ENCODE measurements at regions not wholly inside any gene's neighbourhood (a gene's known extent, or its start where the extent isn't known, plus 50 kb on each side); places are given as distances from the start of the nearest gene placed in this dataset.

- no peak for DNase-seq (ENCODE audit: low read depth)
- TF ChIP-seq CTCF (IDR thresholded peaks at IDR 0.05; ENCODE audit: low read depth, low read length, missing control alignments), result no peak
- in situ Hi-C loops (cut with HindIII; ENCODE audit: low sequenced_read_pairs), result no loop called here
These were observed 291.5 kb upstream of the SRRM4 start for GRCh38 chr12:118689793-118690192.

GRCh38 chr12:118690506-118690905, 290.8 kb upstream of the SRRM4 start:
- TF ChIP-seq CTCF (IDR thresholded peaks at IDR 0.05; ENCODE audit: low read depth, low read length, missing control alignments), result no peak
- in situ Hi-C loops (cut with HindIII; ENCODE audit: low sequenced_read_pairs), result no loop called here
- H3K4me3 ChIP-seq (ENCODE audit: low read depth, low read length), result no peak overlapping the region
- no peak for DNase-seq (ENCODE audit: low read depth)

More at GRCh38 chr12:118689793-118690192, 291.5 kb upstream of the SRRM4 start:
- H3K4me3 ChIP-seq (ENCODE audit: low read depth, low read length), result no peak overlapping the region

DNA sequence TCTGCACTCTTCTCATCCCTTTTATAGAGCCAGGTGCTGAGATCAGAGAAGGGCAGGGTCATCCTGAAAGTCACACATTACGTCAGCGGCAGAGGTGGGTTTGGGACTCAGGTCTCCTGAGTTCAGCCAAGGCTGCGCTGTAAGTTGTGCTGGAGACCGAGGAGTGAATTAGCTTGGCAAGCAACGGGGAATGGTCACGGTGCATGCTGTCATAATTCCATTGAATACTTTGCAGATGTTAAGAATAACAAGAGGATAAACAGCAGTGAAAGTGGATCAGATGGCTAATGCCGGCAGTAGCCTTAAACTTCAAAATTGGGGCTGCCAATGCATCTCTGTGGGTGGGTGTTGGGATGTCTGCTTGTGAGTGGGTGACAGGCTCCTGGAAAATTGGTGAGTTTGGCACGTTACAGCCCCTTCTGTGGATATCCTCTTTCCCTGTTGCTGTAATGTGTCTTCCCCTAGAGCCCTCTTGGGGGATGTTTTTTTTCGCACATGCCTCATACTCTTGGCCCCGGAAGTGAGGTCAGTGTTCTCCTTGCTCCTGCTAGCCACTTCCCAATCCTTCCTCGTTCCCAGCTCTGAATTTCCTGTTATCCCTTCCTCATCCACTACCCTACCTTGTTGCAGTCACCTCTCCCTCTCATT, 287.1 kb upstream of the SRRM4 start:
- in situ Hi-C loops (cut with HindIII; ENCODE audit: low sequenced_read_pairs), result no loop called here
- no peak for DNase-seq (ENCODE audit: low read depth)
- H3K4me3 ChIP-seq (ENCODE audit: low read depth, low read length), result no peak overlapping the region
- no peak for TF ChIP-seq CTCF (IDR thresholded peaks at IDR 0.05; ENCODE audit: low read depth, low read length, missing control alignments)

- no peak overlapping the region for H3K4me3 ChIP-seq (ENCODE audit: low read depth, low read length)
- TF ChIP-seq CTCF (IDR thresholded peaks at IDR 0.05; ENCODE audit: low read depth, low read length, missing control alignments), result no peak
- in situ Hi-C loops (cut with HindIII; ENCODE audit: low sequenced_read_pairs), result no loop called here
- DNase-seq (ENCODE audit: low read depth), result no peak
These were observed 276.7 kb upstream of the SRRM4 start for GRCh38 chr12:118704527-118705241.

GRCh38 chr12:118706437-118706836, 274.9 kb upstream of the SRRM4 start:
- no peak overlapping the region for H3K4me3 ChIP-seq (ENCODE audit: low read depth, low read length)
- TF ChIP-seq CTCF (IDR thresholded peaks at IDR 0.05; ENCODE audit: low read depth, low read length, missing control alignments), result no peak
- in situ Hi-C loops (cut with HindIII; ENCODE audit: low sequenced_read_pairs), result no loop called here
- no peak for DNase-seq (ENCODE audit: low read depth)

- H3K4me3 ChIP-seq (ENCODE audit: low read depth, low read length), result no peak overlapping the region
- TF ChIP-seq CTCF (IDR thresholded peaks at IDR 0.05; ENCODE audit: low read depth, low read length, missing control alignments), result no peak
- in situ Hi-C loops (cut with HindIII; ENCODE audit: low sequenced_read_pairs), result no loop called here
- DNase-seq (ENCODE audit: low read depth), result no peak
These were observed 271.4 kb upstream of the SRRM4 start for GRCh38 chr12:118709946-118710345.

Measured in astrocyte of the cerebellum (primary cell).